GM13976 (cell line): ENCODE measurements at regions not wholly inside any gene's neighbourhood (a gene's known extent, or its start where the extent isn't known, plus 50 kb on each side); places are given as distances from the start of the nearest gene placed in this dataset.

Experiments used
- DNase-seq: peaks from one replicate; pipeline ENCODE4 v3.0.0; 2012; ENCODE audit warnings: low spot score
- in situ Hi-C: fragments of 300-500 bp; cut with MboI; formaldehyde crosslinking; loops from one replicate; pipeline ENCODE4 v1.12.0; 2022; ENCODE audit warnings: low sequenced_read_pairs, mixed read lengths, inconsistent platforms; ENCODE audit not compliant: unreplicated experiment
- TF ChIP-seq, protein P1 (sequence below): IDR thresholded peaks from 2 replicates; pipeline ENCODE4 v1.5.1; 2012; ENCODE audit warnings: borderline replicate concordance, mild to moderate bottlenecking; ENCODE audit not compliant: insufficient read depth; ENCODE audit errors: extremely low read depth, missing control alignments, control extremely low read depth

- in situ Hi-C loops: no loop called here
- no peak for DNase-seq
- TF ChIP-seq, protein P1, sequence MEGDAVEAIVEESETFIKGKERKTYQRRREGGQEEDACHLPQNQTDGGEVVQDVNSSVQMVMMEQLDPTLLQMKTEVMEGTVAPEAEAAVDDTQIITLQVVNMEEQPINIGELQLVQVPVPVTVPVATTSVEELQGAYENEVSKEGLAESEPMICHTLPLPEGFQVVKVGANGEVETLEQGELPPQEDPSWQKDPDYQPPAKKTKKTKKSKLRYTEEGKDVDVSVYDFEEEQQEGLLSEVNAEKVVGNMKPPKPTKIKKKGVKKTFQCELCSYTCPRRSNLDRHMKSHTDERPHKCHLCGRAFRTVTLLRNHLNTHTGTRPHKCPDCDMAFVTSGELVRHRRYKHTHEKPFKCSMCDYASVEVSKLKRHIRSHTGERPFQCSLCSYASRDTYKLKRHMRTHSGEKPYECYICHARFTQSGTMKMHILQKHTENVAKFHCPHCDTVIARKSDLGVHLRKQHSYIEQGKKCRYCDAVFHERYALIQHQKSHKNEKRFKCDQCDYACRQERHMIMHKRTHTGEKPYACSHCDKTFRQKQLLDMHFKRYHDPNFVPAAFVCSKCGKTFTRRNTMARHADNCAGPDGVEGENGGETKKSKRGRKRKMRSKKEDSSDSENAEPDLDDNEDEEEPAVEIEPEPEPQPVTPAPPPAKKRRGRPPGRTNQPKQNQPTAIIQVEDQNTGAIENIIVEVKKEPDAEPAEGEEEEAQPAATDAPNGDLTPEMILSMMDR: no peak
These were observed 812.4 kb upstream of the DPPA4 start for GRCh38 chr3:110149763-110150162.

GRCh38 chr3:110157221-110157620, 819.9 kb upstream of the DPPA4 start:
- in situ Hi-C loops: no loop called here
- TF ChIP-seq, protein P1: no peak

DNA sequence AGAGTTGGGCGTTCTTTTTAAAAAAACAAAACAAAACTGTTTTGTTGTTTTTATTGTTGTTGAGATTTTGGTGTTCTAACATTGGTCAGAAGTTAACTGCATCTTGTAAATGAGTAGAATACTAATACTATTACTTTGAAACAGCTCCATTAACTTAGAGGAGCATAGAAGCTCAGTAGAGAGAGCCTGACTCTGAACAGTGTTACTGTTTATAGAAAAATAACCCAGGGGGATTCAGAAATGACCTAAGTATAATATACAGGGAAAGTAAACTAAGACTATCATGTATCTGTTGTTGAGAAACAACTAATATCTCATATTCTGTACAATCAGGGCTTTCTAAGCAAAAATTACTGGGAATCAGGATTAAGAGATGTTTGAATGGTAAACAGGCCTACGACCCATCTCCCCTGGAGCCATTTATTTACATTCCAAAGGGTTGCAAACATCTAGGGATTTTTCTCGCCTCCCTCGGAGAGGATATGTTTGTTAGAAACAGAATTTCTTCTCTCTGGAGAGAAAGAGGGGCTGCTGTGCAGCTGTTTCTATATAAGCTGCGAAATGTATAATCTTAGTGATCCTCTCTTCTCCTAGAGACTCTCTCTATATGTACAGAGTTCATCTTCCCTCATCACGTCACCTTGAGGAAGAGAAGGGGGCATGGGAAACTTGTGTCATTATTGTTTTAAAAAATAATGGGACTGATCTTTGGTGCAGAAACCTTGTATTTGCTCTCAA, 827.5 kb upstream of the DPPA4 start:
- in situ Hi-C loops: no loop called here
- DNase-seq: no peak
- TF ChIP-seq, protein P1: no peak

More at GRCh38 chr3:110157221-110157620, 819.9 kb upstream of the DPPA4 start:
- DNase-seq: no peak

DNA sequence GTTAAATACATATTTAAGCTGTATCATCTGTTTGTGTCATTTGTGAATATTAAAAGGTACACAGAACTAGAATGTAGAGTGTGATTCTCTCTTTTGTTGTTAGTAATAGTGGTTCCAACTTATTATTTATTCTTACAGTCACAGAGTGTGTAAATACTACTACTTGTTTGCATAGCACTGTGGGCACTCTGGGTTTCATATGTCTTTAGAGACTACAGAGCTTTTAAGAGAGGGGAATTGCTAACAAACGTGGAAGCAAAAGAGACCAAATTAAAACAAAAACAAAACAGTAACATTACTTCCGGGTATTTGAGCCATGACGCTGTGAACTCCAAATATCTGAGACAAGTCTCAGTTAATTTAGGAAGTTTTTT, 828.0 kb upstream of the DPPA4 start:
- TF ChIP-seq, protein P1: no peak
- no peak for DNase-seq
- in situ Hi-C loops: no loop called here

- in situ Hi-C loops: no loop called here
- TF ChIP-seq, protein P1: no peak
- no peak for DNase-seq
These were observed 828.4 kb upstream of the DPPA4 start for GRCh38 chr3:110165753-110166152.

- in situ Hi-C loops: no loop called here
- TF ChIP-seq, protein P1: no peak
- DNase-seq: no peak
These were observed 829.4 kb upstream of the DPPA4 start for GRCh38 chr3:110166791-110167190.

- in situ Hi-C loops: no loop called here
- TF ChIP-seq, protein P1: no peak
- no peak for DNase-seq
These were observed 837.6 kb upstream of the DPPA4 start for GRCh38 chr3:110174908-110175307.
